ENCODE measurements at regions not wholly inside any gene's neighbourhood (a gene's known extent, or its start where the extent isn't known, plus 50 kb on each side); places are given as distances from the start of the nearest gene placed in this dataset.

GRCh38 chr5:68547056-68547455 lies 331.5 kb downstream of the PIK3R1 start:
- TF ChIP-seq EZH2 (IDR thresholded peaks at IDR 0.05; ENCODE audit: borderline replicate concordance, low read depth, low read length) (no peak), TCF7L2 (IDR thresholded peaks at IDR 0.05; ENCODE audit: low read depth, low read length) (no peak), FOXK1 (CRISPR knock-in tag; IDR thresholded peaks at IDR 0.05; ENCODE audit: borderline replicate concordance) (no peak), USF2 (CRISPR knock-in tag; IDR thresholded peaks at IDR 0.05) (no peak), PCBP2 (IDR thresholded peaks at IDR 0.05; ENCODE audit: low read depth, low read length, poor library complexity, severe bottlenecking) (no peak), ID3 (CRISPR knock-in tag; IDR thresholded peaks at IDR 0.05) (no peak), ID3 (tag; IDR thresholded peaks at IDR 0.05) (no peak), PBX2 (CRISPR knock-in tag; IDR thresholded peaks at IDR 0.05; ENCODE audit: low read depth) (no peak), PBX2 (tag; conservative IDR thresholded peaks at IDR 0.05; ENCODE audit: low read depth) (no peak), ZZZ3 (IDR thresholded peaks at IDR 0.05) (no peak)

Data from K562 (cell line).